CD4-positive, alpha-beta T cell treated with Interleukin-4 for 1 hour (primary cell): ENCODE measurements at regions not wholly inside any gene's neighbourhood (a gene's known extent, or its start where the extent isn't known, plus 50 kb on each side); places are given as distances from the start of the nearest gene placed in this dataset.
"Not testable (repeated sequence)": the region's sequence is repeated elsewhere in the genome, so short reads cannot be mapped to it uniquely, and the experiment has no call there.

Experiments used
- DNase-seq, 2 donors: peaks; one replicate each; pipeline ENCODE4 v3.0.0-alpha.2; 2020 to 2022

- DNase-seq: no peak
These were observed 505.3 kb downstream of the CCDC171 start for GRCh38 chr9:16058131-16058549.

- no peak for DNase-seq
These were observed 507.7 kb downstream of the CCDC171 start for GRCh38 chr9:16060436-16061129.

GRCh38 chr9:16062542-16063240 is 509.8 kb downstream of the CCDC171 start:
- DNase-seq: no peak

GRCh38 chr9:16063241-16063591 is 510.4 kb downstream of the CCDC171 start:
- DNase-seq: no peak

GRCh38 chr9:16064771-16065170 is 511.9 kb downstream of the CCDC171 start:
- DNase-seq: no peak

GRCh38 chr9:16066201-16066600 is 513.4 kb downstream of the CCDC171 start:
- not testable (repeated sequence) for DNase-seq

- DNase-seq: no peak
These were observed 515.6 kb downstream of the CCDC171 start for GRCh38 chr9:16068476-16068875.

- DNase-seq: no peak
These were observed 516.4 kb downstream of the CCDC171 start for GRCh38 chr9:16069249-16069648.

- no peak for DNase-seq
These were observed 517.0 kb downstream of the CCDC171 start for GRCh38 chr9:16069671-16070454.

- no peak for DNase-seq
These were observed 517.8 kb downstream of the CCDC171 start for GRCh38 chr9:16070455-16071145.

GRCh38 chr9:16071400-16071799 is 518.6 kb downstream of the CCDC171 start:
- DNase-seq: no peak

- no peak for DNase-seq
These were observed 522.1 kb downstream of the CCDC171 start for GRCh38 chr9:16074963-16075362.

- DNase-seq: no peak
These were observed 522.9 kb downstream of the CCDC171 start for GRCh38 chr9:16075696-16076095.

- no peak for DNase-seq
These were observed 523.7 kb downstream of the CCDC171 start for GRCh38 chr9:16076511-16076910.

- DNase-seq: no peak
These were observed 530.0 kb downstream of the CCDC171 start for GRCh38 chr9:16082796-16083195.

- no peak for DNase-seq
These were observed 532.4 kb downstream of the CCDC171 start for GRCh38 chr9:16085167-16085726.

GRCh38 chr9:16090907-16091629 is 538.2 kb downstream of the CCDC171 start:
- no peak for DNase-seq

GRCh38 chr9:16092142-16093091 is 539.6 kb downstream of the CCDC171 start:
- no peak for DNase-seq

- DNase-seq: no peak
These were observed 545.5 kb downstream of the CCDC171 start for GRCh38 chr9:16098306-16098705.

GRCh38 chr9:16099732-16100536 is 547.1 kb downstream of the CCDC171 start:
- no peak for DNase-seq
